ENCODE measurements at regions not wholly inside any gene's neighbourhood (a gene's known extent, or its start where the extent isn't known, plus 50 kb on each side); places are given as distances from the start of the nearest gene placed in this dataset.

- no peaks in the 10 kb centered on the region for H3K79me2 ChIP-seq (ENCODE audit: insufficient read depth, low read length)
- no peaks in the 10 kb centered on the region for H3K79me1 ChIP-seq (ENCODE audit: insufficient read depth, low read depth, low read length, poor library complexity, severe bottlenecking)
- no peak overlapping the region for H2AFZ ChIP-seq (ENCODE audit: low read length)
- H3K18ac ChIP-seq (ENCODE audit: insufficient read length, low read depth, low read length) = no peak overlapping the region
- no peaks in the 10 kb centered on the region for H4K20me1 ChIP-seq (ENCODE audit: control insufficient read depth, insufficient read depth, insufficient read length)
- H3K4ac ChIP-seq (ENCODE audit: low read depth, low read length) = no peak overlapping the region
- no peak overlapping the region for H3K4me2 ChIP-seq (ENCODE audit: insufficient read depth, insufficient read length, low read length)
- no CpG with 5 or more reads among the region's 4 CpGs for WGBS (ENCODE audit: extremely low coverage, insufficient read length, low lambda C conversion rate)
- TF ChIP-seq CTCF (conservative IDR thresholded peaks at IDR 0.05) = no peak
- H3K4me3 Mint-ChIP-seq = no peak overlapping the region
- H3K23ac ChIP-seq (ENCODE audit: insufficient read length, low read depth, low read length) = no peak overlapping the region
- H4K8ac ChIP-seq (replicated peaks; ENCODE audit: insufficient read length, low read depth, low read length) = no peak overlapping the region
- no peak overlapping the region for H2BK120ac ChIP-seq (ENCODE audit: low read depth, low read length, poor library complexity, severe bottlenecking)
- H4K91ac ChIP-seq (ENCODE audit: insufficient read length, low read depth, low read length) = no peak overlapping the region
- H4K5ac ChIP-seq (ENCODE audit: insufficient read length, low read depth, low read length) = no peak overlapping the region
- no peaks in the 10 kb centered on the region for H3K9me3 ChIP-seq (ENCODE audit: control insufficient read depth, low read depth, low read length)
- no peak overlapping the region for H3T11ph ChIP-seq (ENCODE audit: low read length)
- no peak overlapping the region for H3K27ac Mint-ChIP-seq
- H3K56ac ChIP-seq (ENCODE audit: insufficient read length, low read depth, low read length) = no peak overlapping the region
- H3K4me1 ChIP-seq (ENCODE audit: insufficient read depth, low read length) = peaks cover 7% of the 10 kb centered on the region
- H3K36me3 Mint-ChIP-seq (ENCODE audit: insufficient read depth in 1 of 3, low read depth in 3 of 3) = peaks cover 0 to 9% (median 0%) of the 10 kb centered on the region in 3 experiments; a peak in 3 of 7 replicates
- no peak overlapping the region for H3K27ac ChIP-seq (ENCODE audit: insufficient read length, low read depth, low read length)
- peaks cover 31 to 46% of the 10 kb centered on the region in 2 experiments for H3K4me1 Mint-ChIP-seq
- no peak overlapping the region for H2BK12ac ChIP-seq (ENCODE audit: insufficient read length, low read depth, low read length)
- no peaks in the 10 kb centered on the region for H3K27me3 Mint-ChIP-seq (ENCODE audit: low read depth)
- no peak for DNase-seq
- no peaks in the 10 kb centered on the region for H3K9me3 Mint-ChIP-seq
- no peak overlapping the region for H2BK15ac ChIP-seq (ENCODE audit: low read depth, low read length)
- no peaks in the 10 kb centered on the region for H3K27me3 ChIP-seq (ENCODE audit: insufficient read depth, low read length)
- no peak overlapping the region for H3K9ac ChIP-seq (ENCODE audit: extremely low read depth, insufficient read length, low read length)
- H2AK5ac ChIP-seq (ENCODE audit: insufficient read length, low read length) = no peak overlapping the region
- no peak overlapping the region for H2BK20ac ChIP-seq (ENCODE audit: low read depth, low read length, poor library complexity, severe bottlenecking)
- H3K23me2 ChIP-seq (ENCODE audit: insufficient read length, low read depth, low read length, poor library complexity, severe bottlenecking) = no peaks in the 10 kb centered on the region
- no peak overlapping the region for H3K14ac ChIP-seq (ENCODE audit: insufficient read depth, low read length)
- no peak overlapping the region for H2BK5ac ChIP-seq (ENCODE audit: insufficient read length, low read length)
These were observed 302.2 kb downstream of the ZNF608 start for GRCh38 chr5:124444147-124444775.
